ENCODE measurements at regions not wholly inside any gene's neighbourhood (a gene's known extent, or its start where the extent isn't known, plus 50 kb on each side); places are given as distances from the start of the nearest gene placed in this dataset.
A peak's percentile ranks its signal among the peaks of the same experiment; 100 is the strongest.

DNA sequence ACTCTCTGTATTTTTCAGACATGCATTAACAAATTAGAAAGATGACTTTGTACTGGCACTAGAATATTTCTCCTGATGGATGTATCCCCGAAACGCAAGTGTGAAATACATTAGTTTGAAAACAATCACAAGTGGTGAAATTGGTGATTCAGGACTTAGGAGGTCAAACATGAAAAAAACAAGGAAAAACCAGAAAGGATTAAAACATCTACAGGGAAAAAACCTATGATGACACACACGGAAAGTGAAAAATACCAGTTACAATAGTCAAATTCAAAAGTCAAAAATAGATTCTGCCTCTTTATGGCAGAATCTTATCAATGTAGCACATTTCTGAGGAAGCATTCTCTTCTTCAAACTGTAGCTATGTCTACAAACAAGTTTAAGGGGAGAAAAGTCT lies 129.0 kb upstream of the SGK1 start:
- Histone ChIP-seq H3K4me1 (peaks cover 6 to 41% (median 28%) of the 10 kb centered on the region in 3 donors), H3K4me3 (no peak overlapping the region), H3K36me3 (no peaks in the 10 kb centered on the region), H3K27ac (peak overlapping the region in 2 of 4 donors; percentile 69 to 72), H3K9me3 (no peaks in the 10 kb centered on the region), H3K27me3 (no peaks in the 10 kb centered on the region)
- TF ChIP-seq, protein P1, sequence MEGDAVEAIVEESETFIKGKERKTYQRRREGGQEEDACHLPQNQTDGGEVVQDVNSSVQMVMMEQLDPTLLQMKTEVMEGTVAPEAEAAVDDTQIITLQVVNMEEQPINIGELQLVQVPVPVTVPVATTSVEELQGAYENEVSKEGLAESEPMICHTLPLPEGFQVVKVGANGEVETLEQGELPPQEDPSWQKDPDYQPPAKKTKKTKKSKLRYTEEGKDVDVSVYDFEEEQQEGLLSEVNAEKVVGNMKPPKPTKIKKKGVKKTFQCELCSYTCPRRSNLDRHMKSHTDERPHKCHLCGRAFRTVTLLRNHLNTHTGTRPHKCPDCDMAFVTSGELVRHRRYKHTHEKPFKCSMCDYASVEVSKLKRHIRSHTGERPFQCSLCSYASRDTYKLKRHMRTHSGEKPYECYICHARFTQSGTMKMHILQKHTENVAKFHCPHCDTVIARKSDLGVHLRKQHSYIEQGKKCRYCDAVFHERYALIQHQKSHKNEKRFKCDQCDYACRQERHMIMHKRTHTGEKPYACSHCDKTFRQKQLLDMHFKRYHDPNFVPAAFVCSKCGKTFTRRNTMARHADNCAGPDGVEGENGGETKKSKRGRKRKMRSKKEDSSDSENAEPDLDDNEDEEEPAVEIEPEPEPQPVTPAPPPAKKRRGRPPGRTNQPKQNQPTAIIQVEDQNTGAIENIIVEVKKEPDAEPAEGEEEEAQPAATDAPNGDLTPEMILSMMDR (IDR thresholded peaks at IDR 0.05) = no peak
- WGBS, 2 donors = 68% methylated on average over 3 of the region's 3 CpGs
- ATAC-seq = no peak
- no peak for FAIRE-seq
- intact Hi-C loops (cut with DNase I) = no loop called here
- DNase-seq = no peak

DNA sequence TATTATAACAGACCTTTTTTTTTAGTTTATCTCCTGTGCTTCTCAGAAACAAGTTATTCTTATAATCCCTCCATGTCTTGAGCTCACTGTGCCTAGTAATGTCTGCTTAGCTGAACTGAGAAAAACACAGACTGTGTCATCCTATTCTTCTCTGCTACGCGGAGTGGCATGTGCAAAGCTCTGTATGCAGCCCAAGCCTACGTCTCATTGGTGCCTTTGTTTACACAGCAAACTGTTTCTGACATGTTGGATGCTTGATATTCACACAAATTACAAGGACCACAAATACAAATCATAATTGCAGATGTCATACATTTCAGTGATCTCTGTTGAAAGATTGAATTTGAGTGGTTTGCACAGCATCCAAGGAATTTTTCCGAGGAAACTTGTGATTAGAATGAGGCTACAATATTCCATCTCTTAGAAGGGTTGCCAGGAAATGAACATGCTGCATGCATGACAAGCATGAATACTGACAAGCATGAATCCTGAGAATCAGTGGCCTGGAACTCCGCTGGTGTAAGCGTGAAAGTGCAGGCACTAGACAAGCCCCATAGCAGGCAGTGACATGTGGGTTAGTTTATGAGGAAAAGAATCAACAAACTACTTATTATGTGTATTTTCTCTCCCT lies 128.4 kb upstream of the SGK1 start:
- TF ChIP-seq, protein P1 (IDR thresholded peaks at IDR 0.05) = no peak
- peak overlapping the region in 2 of 4 donors; percentile 69 to 72 for H3K27ac ChIP-seq
- no peaks in the 10 kb centered on the region for H3K36me3 ChIP-seq
- H3K27me3 ChIP-seq = no peaks in the 10 kb centered on the region
- WGBS, 2 donors = 33 to 37% methylated on average over 6 of the region's 6 CpGs
- DNase-seq (no peak), FAIRE-seq (no peak), ATAC-seq (peak; percentile 38 to 53 (median 48))
- H3K4me1 ChIP-seq = peaks cover 6 to 41% (median 28%) of the 10 kb centered on the region in 3 donors
- intact Hi-C loops (cut with DNase I) = no loop called here
- H3K4me3 ChIP-seq = no peak overlapping the region
- no peaks in the 10 kb centered on the region for H3K9me3 ChIP-seq

DNA sequence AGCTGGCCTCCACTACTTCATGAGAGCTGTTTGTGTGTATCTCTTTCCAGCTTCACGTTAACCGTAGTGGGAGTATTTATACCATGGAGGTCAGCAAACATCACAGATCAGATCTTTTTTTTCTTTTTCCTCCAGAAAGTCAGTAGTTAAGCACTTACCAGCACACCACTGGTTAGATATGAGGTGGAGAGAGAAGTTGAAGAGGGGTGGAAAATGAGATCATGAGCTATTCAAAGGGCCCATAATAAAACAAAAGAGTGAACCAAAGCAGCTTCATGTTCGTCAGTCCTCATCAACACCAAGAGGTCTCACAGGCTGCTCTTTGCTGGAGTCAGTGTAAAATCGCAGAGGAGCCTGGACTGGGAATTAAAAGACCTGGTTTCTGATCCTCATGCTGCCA lies 125.1 kb upstream of the SGK1 start:
- H3K27ac ChIP-seq = no peak overlapping the region
- no peak for DNase-seq
- intact Hi-C loops (cut with DNase I) = no loop called here
- peaks cover 6 to 27% (median 17%) of the 10 kb centered on the region in 3 donors for H3K4me1 ChIP-seq
- H3K4me3 ChIP-seq = no peak overlapping the region
- no peak for ATAC-seq
- no peaks in the 10 kb centered on the region for H3K9me3 ChIP-seq
- H3K27me3 ChIP-seq = no peaks in the 10 kb centered on the region
- 62 to 78% methylated on average over 4 of the region's 4 CpGs for WGBS, 2 donors
- no peaks in the 10 kb centered on the region for H3K36me3 ChIP-seq
- FAIRE-seq = no peak
- TF ChIP-seq, protein P1 (IDR thresholded peaks at IDR 0.05) = no peak

DNA sequence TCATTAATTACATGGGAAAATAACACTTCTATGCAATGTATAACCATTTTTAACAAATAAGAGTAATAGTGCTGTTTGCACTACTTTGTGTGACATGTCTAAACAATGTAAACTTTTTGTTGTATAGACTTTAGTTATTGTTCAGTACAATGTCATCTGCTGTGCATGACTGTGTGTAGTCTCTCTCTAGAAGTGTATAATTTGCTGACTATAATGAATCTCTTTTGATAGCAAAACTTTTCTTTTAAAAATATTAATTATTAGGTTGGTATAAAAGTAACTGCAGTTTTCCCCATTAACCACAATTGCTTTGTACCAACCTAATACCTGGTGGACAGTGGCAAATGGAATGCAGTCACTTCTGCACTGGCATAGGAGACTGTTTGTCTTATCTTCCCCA lies 124.2 kb upstream of the SGK1 start:
- Histone ChIP-seq H3K4me3 (no peak overlapping the region), H3K36me3 (no peaks in the 10 kb centered on the region), H3K4me1 (peaks cover 3 to 21% (median 8%) of the 10 kb centered on the region in 3 donors), H3K9me3 (no peaks in the 10 kb centered on the region), H3K27ac (no peak overlapping the region), H3K27me3 (no peaks in the 10 kb centered on the region)
- intact Hi-C loops (cut with DNase I) = no loop called here
- ATAC-seq (no peak), DNase-seq (no peak), FAIRE-seq (no peak)
- TF ChIP-seq, protein P1 (IDR thresholded peaks at IDR 0.05) = no peak

DNA sequence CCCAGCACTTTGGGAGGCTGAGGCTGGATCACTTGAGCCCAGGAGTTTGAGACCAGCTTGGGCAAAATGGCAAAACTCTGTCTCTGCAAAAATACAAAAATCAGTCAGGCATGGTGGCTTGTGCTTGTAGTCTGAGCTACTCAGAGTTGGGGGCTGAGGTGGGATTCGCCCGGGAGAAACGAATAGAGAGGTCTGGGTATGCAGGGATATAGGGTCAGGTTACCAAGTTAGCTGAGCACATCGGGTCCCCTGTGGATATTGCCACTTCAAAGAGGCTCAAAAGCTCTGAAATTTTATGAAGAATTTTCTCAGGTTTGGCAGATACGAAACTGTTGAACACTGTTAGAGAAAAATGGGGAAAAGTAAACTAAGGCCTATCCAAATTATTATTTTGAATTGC lies 120.9 kb upstream of the SGK1 start:
- Histone ChIP-seq H3K4me1 (peaks cover 0 to 6% (median 0%) of the 10 kb centered on the region in 3 donors), H3K36me3 (no peaks in the 10 kb centered on the region), H3K27ac (no peak overlapping the region), H3K9me3 (no peaks in the 10 kb centered on the region), H3K4me3 (no peak overlapping the region), H3K27me3 (no peaks in the 10 kb centered on the region)
- ATAC-seq = no peak
- intact Hi-C loops (cut with DNase I) = no loop called here
- no peak for FAIRE-seq
- WGBS, 2 donors = 84 to 95% methylated on average over 5 of the region's 5 CpGs
- TF ChIP-seq, protein P1 (IDR thresholded peaks at IDR 0.05) = no peak
- DNase-seq = no peak
